ENCODE measurements at regions not wholly inside any gene's neighbourhood (a gene's known extent, or its start where the extent isn't known, plus 50 kb on each side); places are given as distances from the start of the nearest gene placed in this dataset.

DNA sequence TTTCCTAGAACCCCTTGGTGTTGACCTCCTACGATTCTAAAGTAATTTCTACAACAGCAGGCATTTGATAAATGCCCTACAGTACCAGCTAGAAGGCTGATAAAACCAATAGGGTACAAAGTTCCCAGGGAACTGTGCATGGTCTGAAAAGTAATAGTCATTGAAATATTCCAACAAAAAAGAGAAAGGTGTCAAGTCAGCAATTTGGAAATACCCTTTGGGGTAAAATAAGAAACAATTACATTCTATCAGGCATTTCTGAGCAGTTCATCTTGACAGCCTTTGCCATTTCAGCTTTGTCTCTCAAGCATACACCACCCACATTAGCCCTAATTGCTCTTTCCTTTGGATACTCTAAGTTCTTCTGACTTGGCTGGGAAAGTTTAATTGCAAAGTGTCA is 542.9 kb upstream of the DDX18 start:
- TF ChIP-seq, protein P1, sequence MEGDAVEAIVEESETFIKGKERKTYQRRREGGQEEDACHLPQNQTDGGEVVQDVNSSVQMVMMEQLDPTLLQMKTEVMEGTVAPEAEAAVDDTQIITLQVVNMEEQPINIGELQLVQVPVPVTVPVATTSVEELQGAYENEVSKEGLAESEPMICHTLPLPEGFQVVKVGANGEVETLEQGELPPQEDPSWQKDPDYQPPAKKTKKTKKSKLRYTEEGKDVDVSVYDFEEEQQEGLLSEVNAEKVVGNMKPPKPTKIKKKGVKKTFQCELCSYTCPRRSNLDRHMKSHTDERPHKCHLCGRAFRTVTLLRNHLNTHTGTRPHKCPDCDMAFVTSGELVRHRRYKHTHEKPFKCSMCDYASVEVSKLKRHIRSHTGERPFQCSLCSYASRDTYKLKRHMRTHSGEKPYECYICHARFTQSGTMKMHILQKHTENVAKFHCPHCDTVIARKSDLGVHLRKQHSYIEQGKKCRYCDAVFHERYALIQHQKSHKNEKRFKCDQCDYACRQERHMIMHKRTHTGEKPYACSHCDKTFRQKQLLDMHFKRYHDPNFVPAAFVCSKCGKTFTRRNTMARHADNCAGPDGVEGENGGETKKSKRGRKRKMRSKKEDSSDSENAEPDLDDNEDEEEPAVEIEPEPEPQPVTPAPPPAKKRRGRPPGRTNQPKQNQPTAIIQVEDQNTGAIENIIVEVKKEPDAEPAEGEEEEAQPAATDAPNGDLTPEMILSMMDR (IDR thresholded peaks at IDR 0.05): no peak
- no peak for TF ChIP-seq POLR2AphosphoS5 (IDR thresholded peaks at IDR 0.05)
